SK-N-MC (cell line): ENCODE measurements at regions not wholly inside any gene's neighbourhood (a gene's known extent, or its start where the extent isn't known, plus 50 kb on each side); places are given as distances from the start of the nearest gene placed in this dataset.

Experiments used
- EZH2 ChIP-seq: fragments of 200-600 bp; sonication (generic); IDR thresholded peaks from one replicate; pipeline ENCODE4 v1.6.1; 2017; ENCODE audit warnings: antibody characterized with exemption
- FOXP2 ChIP-seq: optimal IDR thresholded peaks from 2 replicates; pipeline ENCODE3; 2011; ENCODE audit warnings: mild to moderate bottlenecking, moderate library complexity; ENCODE audit not compliant: insufficient read depth; ENCODE audit errors: extremely low read length, control extremely low read depth
- POLR2AphosphoS5 ChIP-seq: IDR thresholded peaks from 2 replicates; pipeline ENCODE4 v1.6.1; 2012; ENCODE audit warnings: mild to moderate bottlenecking, low read depth, low read length, borderline replicate concordance

DNA sequence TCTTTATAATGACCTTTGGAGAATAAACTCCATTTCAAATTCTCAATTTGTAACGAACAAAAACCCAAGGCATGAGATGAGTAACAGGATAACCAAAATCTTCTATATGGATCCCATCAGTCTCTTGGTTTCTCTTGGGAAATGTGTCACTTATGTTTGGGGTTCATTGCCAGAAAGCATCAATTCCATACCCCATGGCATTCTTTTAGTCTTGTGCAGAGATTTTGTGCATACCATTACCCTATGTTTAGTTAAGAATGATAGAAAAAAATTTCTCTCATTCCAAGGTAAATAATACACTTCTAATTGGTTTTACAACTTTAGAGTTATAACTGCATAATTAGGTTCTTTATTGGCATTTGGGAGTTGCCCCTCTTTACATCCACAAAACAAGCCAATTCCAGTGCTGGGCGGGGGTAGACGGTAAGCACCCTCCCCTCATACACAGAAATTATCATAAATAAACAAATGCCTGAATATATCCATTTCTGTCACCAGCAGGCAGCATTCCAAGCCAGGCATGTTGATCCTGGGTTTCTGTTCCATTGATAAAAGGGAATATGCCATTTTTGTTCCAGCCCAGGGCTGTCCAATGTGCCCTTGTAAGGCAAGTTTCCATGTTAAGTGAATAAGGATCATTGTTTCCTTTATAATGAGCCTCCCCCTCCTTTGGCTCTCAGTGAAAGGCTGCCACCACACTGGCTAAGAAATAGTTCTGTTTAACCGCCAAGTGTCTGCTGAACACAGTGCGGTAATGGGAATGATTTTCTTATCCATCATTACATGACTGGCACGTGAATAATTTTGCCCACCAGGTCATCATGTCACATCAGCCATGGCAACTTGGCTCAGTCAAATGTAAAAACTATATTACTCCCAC is 680.1 kb upstream of the ZEB2 start:
- no peak for TF ChIP-seq EZH2
- no peak for TF ChIP-seq FOXP2
- TF ChIP-seq POLR2AphosphoS5: no peak
